ENCODE measurements at regions not wholly inside any gene's neighbourhood (a gene's known extent, or its start where the extent isn't known, plus 50 kb on each side); places are given as distances from the start of the nearest gene placed in this dataset.
"Not testable (repeated sequence)": the region's sequence is repeated elsewhere in the genome, so short reads cannot be mapped to it uniquely, and the experiment has no call there.

DNA sequence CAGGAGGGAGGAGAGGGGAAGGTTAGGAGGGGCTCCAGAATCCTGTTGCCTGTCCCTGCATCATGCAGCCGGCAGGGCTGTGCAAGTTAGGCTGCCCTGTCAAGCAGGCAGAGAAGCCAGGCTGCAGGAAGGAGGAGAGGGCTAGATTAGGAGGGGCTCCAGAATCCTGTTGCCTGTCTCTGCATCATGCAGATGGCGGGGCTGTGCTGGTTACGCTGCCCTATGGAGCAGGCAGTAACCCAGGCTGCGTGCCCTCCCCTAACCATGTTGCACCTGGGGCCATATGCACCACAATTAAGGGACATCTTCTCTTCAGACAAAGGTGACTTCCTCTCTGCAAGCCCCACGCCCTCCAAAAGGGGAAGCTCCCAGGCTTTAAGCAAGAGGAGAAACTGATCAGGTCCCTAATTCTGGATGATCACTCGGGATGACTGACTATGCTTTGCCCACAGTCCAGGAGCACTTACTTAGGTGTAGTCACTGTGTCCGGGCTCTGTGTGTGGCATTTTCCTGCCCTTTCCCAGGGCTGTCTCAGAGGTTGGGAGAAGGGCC is 457.4 kb downstream of the SETD4 start:
- no peak for DNase-seq (ENCODE audit: low spot score)

DNA sequence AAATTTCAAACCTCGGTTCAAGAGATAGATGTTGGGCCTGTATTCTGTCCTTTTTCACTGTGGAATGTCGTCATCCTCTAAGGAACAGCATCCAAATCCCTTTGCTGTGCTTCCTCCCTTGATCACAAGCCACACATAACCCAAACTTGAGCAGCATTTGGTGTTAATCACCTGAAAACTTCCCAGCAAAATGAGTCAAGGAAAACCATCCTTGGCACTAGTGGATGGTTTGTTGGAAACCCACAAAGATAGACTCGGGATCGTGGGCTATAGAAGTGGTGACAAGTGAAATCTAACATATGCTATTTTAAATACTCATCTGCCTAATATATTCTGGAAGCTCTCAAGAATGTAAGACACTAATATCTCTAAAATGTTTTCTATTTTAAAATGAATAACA is 459.1 kb downstream of the SETD4 start:
- DNase-seq (ENCODE audit: low spot score), result no peak

DNA sequence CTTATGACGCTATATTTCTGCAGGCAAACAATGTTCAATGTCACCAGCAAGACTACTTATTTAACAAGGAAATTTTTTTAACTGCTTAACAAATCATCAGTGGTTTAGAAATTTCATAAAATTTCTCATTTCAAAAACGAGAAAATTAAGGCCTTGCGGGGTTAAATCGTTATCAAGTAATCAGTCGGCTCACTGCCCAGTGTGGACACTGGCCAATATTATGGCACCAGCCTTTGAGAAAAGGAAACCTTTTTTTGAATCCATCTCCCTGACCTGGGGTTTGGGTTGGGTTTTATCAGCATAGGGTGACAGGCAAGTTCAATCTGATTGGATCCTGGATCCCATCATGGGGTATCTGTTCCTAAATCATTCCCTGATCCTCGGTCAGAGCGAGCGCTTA is 461.2 kb downstream of the SETD4 start:
- DNase-seq (ENCODE audit: low spot score), result no peak

DNA sequence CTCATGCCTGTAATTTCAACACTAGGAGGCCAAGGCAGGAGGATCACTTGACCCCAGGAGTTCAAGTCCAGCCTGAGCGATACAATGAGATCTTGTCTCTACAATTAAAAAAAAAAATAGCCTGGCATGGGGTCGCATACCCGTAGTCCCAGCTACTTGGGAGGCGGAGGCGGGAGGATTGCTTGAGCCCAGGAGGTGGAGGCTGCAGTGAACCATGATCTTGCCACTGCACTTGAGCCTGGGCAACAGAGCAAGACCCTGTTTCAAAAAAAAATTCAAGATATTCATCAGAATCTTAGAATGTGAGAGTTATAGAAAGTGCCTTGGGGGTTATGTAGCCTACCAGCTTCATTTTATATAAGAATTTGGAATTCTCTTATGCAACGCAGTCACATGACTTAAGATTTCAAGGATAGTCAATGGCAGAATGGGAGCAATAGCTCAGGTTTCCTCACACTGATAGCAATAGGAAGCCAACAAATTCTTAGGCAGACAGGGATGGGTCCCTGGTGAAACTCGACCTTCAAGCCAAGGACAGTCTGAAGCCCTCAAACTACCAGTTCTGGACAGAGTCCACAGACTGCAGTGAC is 462.5 kb downstream of the SETD4 start:
- DNase-seq (ENCODE audit: low spot score), result no peak

DNA sequence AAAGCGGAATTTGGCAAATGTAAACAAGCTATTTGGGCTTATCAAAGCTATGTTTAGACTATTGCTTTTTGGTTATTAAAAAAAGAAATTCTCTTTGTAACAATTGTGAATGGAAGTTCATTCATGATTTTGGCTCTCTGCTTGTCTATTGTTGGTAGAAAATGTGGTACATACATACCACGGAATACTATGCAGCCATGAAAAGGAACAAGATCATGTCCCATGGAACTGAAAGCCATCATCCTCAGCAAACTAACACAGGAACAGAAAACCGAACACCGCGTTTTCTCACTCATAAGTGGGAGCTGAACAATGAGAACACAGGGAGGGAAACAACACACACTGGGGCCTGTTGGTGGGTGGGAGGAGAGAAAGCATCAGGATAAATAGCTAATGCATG is 465.4 kb downstream of the SETD4 start:
- no peak for DNase-seq (ENCODE audit: low spot score)

DNA sequence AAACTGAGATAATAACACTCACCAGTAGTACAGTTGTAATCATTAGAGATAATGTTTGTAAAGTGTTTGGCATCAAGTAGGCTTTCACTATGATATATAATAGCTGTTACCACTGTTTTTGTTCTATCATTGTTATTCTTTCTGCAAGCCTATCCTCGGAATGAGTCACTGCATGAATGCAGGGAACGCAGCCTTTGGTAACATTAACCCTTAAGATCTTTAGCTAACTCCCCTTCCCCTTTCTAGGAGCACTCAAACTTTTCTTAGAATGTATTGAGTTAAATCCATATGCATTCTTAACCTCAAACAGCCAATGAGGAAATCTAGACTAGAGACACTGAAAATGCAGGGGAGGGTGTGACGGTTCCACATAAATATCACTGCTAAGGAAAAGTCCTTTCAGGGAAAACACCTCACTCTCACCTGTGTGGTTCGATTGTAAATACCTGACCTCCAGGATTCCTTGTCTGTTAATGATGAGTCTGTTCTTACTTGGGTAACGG is 467.3 kb downstream of the SETD4 start:
- DNase-seq (ENCODE audit: low spot score), result no peak

DNA sequence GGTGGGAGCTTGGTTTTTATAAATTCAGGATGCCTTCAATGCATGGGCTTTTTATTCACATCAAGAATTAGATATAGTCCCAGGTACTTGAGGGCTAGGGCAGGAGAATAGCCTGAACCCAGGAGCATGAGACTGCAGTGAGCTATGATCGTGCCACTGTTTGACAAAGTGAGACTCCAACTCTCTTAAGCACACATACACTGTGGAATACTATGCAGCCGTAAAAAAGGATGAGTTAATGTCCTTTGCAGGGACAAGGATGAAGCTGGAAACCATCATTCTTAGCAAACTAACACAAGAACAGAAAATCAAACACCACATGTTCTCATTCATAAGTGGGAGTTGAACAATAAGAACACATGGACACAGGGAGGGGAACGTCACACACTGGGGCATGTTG is 470.0 kb downstream of the SETD4 start:
- DNase-seq (ENCODE audit: low spot score), result not testable (repeated sequence)

DNA sequence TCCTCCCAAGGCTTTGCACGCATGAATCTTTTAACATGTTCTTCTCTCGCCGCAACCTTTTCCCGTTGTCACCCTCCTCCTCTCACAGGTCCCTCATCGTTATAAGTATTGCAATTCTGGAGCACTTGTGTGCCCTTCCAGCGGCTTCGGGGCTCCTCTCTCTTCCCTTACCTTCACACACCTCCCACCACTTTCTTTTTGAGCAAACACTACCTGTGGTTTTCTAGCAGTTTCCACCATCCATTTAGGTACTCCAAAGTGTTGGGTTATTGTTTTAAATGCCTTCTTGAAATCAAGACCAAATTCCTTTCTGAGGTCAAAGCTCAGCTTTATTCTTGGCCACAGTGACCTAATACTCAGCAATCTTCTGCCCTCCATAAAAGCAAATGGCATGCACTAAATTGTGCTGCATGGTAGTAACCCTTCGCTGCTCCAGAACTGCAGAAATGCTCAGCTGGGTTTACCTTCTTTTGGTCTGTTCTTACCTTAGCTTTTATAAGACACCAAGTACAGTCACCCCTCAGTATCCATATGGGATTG is 472.4 kb downstream of the SETD4 start:
- DNase-seq (ENCODE audit: low spot score), result no peak

DNA sequence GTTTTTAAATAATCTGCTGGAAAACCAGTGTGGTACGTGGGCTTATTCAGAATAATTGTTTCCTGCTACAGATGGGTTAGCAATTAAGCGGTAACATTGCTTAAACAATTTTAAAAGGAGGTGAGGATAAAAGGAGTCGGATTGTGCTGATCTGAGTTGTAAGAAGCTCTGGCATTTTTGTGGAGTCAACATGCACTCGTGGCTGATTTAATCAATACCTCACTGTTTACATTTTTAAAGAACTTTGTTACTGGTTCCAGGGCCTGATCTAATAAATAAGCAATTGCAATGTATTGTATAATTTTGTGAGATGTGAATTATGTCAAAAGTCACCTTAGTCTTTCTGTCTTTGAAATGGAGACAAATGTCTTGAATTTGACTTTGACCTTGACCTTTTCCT is 474.0 kb downstream of the SETD4 start:
- no peak for DNase-seq (ENCODE audit: low spot score)

DNA sequence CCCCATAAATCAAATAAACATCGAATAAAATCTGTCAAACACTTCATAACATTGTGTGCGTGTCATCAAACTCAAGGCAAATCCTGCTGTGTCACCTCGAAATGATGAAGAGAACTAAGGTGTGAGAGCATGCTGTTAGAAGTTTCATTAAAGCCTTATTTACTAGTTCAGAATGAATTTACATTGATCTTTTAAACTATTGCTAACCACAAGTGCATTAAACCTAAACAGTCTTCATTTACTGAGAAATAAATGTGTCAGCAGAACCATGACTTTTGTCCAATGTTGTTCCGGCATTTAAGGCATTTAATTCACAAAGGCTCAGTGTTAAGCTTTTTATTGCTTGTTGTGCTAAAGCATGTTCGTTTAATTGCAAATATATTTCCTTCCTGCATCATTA is 474.4 kb downstream of the SETD4 start:
- DNase-seq (ENCODE audit: low spot score), result no peak

DNA sequence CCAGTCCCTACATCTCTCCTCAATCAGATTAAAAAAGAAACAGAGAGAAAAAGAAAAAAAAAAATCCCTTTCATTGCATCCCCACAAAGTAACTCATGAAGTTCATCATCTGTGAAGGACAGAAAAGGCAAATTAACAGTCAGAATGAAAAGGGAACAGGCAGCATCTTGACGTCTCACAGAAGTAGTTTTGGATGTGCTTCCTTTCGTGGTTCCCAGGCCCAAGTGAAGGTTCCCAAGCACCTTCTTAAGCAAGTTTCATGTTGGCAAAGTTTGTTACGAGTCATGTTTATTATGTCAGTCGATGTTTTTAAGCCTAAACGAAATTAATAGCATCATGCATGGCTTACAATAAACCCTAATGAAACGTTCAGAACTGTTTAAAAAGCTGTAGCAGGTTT is 475.2 kb downstream of the SETD4 start:
- DNase-seq (ENCODE audit: low spot score), result no peak

DNA sequence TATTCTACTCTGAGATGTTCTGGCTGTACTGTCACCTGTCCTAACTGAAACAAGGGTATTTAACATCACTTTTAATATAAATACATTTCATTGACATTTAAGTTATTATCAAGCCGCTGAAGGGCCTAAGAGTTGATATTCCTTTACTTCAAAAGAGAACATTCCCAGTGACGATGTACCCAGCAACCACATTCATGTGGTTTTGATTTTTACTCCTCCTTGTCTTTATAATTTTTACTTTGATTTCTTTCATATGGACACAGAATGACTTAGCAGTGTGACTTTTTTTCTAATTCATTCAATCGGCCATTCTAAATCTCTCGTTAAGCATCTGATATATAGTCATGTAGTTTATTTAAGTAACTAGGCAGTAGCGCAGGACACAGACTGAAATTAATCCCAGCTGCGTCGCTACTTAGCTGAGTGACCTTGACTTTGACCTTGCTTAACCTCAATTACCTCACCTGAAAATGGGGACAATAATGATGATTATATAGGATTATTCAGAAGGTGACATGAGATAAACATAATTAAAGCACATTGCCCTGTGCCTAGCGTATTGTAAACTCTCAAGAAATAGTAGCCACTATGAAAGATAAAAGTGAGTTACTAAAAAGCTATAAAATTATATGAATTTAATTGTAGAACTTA is 476.6 kb downstream of the SETD4 start:
- no peak for DNase-seq (ENCODE audit: low spot score)

DNA sequence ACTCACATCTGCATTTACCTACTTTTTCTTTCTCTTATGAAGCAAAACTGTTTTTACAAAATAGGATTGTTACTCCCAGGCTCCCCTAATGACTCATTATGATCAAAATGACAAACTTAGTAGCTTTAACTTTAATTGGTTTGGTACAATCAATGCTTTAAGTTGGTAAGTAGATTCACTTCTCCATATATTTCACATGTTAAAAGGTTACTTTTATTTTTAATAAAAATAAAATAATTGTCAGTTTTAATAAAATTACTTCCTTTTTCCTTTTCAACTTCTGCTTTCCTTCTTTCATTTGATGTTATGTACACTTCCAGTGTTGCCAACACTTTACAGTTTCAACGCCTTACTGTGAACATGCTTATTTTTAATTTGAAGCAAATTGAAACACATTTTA is 477.6 kb downstream of the SETD4 start:
- no peak for DNase-seq (ENCODE audit: low spot score)

DNA sequence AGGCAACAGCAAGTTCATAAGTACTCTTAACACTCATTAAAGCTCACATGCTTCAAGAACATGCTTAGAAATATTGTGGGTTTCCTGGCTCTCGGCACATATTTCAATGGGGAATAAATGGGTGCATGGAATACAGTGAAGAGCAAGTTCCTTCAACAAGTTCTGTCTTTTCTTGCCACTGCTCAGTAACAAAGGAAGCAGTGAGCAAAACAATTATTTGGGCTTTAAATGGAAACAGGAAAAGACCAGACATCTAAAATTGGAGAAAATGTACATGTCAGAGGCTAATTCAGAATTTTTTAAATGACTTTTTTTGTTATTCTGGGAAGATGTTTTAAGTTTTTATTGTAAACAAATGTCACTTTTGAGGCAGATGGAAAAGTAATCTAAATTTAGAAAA is 478.7 kb downstream of the SETD4 start:
- DNase-seq (ENCODE audit: low spot score), result no peak

DNA sequence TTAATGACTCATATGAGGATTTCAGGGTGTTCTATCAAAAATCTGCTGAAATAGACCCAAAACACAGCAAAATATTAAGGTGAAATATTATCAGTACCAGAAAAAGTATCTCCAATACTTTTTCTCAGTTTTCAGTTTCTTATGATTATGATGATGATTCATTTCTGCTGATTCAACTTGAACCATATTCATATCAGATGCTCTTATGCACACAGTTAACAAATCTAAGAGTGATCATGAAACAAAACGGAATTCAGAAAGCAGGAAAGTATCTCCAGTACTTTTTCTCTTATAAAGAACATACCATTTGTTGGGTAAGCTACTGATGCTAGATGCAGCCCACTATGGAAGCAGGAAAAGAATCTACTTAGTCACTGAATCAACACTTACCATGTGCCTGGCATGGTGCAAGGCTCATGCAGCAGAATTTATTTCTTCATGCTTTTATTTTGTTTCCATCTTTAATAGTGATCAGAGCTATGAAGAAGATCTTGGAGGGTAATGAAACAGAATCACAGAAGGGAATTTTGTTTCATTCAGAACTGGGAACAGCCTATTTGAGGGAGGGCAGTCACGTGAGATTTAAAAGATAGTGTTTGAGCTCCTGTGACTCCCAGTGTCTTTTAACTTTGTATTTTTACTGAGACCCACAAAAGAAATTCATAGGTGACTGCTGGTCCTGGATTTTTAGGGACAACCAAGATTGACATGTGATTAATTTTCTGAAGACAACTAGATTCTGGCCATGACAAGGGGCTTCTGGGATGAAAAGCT is 480.6 kb downstream of the SETD4 start:
- peak; percentile 30 for DNase-seq (ENCODE audit: low spot score)

DNA sequence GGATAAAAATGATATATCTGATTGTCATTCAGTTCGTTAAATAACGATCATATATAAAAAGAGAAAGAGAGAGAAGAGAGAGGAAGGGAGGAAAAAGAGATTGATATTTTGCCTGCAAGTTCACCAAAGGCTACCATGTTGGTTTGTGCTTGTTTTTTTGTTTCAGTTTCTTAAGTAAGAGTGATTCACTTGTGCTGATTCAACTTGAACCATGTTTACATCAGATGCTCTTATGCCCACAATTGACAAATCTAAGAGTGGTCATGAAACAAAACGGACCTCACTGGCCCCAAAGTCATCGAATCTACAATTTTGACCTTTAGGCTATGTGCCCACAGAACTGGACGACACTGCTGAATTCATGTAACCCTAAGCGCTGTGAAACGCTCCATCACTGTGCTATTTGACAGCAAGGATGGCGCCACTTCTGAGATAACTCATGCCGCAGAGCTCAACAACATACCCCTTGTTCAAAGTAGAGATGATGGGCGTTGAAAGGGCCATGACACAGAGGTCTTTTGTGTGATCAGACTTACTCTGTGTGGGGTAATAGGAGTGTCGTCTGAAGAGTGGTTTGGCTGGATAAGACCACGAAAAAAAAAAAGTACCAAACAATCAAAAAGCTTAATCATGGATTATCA is 481.4 kb downstream of the SETD4 start:
- DNase-seq (ENCODE audit: low spot score), result peak; percentile 11

DNA sequence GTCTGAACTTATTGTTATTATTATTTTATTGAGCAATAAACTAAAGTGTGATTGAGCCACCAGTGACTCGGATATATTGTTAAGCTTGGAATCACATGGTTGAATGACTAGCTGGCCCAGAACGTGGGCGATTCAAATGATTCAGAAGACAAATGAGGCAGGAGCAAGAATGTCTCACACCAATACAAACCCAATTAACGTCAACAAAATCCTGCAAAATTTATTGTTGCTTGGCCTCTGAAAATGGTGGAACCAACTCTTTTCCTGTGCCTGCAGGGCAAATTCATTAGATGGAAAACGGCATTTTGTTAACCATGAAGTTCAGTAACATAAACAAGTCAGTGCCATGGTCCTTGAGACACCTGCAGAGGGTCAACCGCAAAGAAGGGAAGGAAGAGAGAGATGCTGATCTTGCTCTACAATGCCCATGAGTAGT is 482.0 kb downstream of the SETD4 start:
- no peak for DNase-seq (ENCODE audit: low spot score)

DNA sequence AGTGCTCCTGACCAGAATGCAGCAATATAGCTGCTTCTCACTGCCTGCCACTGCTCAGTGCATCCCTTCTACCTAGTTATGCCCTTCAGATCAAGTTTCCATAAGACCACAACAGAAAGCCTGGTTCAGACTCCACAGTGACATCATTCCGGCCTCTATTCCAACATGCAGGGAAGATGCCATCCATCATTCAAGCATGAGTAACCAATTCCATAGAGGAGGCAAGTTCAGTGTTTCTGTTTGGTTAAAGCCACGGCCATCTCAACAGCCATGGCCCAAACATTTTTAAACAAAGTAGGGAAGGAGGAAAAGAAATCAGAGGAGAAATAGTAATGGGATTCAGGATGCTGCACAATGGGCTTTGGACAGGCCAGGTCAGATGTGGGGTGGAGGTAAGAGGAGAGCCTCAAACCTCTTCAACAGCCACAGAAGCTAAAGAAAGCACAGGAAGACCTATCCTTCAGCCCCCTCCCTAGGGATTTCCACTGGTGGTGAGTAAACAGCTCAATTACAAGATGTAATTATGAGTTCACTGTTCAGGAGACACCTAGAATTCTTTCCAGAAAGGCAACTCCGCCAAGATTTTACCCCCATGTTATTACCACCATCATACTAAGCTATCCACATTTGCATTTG is 484.9 kb downstream of the SETD4 start:
- DNase-seq (ENCODE audit: low spot score), result no peak

DNA sequence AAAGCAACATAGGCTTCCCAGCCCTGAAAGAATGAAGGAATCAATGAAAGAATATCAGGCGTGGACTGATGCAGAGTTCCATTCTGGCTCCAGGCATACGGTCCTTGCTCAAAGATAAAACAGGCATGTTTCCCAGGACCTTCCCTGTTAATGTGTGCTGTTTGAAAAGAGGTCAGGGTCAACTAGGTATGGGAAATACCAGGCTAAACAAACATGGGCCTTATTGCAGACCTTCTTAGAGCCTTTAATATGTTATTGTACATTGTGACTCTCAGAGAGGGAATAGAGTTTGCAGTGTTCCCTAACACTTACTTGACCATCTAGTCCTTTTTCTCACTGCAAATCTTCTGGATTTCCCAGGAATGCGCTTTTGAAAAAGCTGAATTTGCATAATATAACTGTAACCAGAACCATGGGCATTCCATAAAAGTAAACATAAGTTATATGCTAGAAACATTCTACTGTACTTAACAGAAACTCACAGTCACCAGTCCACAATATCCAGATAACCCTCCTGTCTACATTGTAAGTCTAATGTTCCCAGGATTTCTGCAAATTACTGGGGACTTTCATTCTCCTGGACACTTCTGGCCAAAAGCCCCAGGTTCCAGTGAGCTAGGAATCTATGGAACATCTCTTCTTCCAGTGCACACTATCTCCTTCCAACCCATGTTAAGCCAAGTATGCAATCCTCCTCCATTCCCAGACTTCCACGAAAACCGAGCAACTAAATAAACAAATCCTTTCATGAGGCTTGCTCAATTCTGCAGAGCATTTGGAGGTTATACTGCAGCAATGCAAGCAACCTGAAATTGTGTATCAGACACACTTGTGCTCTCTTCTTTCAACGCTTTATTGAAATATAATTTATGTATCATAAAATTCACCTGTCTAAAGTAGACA is 486.6 kb downstream of the SETD4 start:
- DNase-seq (ENCODE audit: low spot score), result no peak

DNA sequence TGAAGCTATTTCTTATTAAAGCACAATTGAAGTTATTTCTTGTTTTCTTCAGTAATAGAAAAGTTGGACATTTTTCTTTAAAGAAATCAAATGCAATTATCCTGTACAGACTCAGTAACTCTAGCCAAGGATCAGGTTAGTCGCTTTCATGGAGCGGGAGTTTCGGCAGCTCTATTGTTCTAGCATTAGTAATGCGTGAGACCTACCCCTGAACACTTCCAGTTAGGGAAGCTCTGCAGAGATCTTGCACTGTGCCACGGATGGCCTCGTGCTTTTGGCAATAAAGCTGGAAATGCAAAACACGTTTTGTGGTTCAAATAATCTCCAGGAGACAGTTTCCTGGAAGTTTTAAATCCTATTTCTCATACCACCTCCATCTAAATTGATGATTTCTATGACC is 488.4 kb downstream of the SETD4 start:
- no peak for DNase-seq (ENCODE audit: low spot score)

DNA sequence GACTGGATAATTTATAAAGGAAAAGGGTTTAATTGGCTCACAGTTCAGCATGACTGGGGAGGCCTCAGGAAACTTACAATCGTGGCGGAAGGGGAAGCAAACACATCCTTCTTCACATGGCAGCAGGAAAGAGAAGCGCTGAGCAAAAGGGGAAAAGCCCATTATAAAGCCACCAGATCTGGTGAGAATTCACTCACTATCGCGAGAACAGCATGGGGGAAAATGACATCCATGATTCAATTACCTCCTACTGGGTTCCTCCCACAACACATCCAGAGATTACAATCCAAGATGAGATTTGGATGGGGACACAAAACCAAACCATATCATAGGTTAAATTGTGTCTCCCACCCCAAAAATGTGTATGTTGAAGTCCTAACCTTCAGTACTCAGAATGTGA is 491.7 kb downstream of the SETD4 start:
- DNase-seq (ENCODE audit: low spot score), result no peak

Data from activated CD4-positive, alpha-beta T cell treated with anti-CD3 and anti-CD28 coated beads, Interleukin-2, Interleukin-4, amounts not matched to agents 100 ng/mL and 50 ng/mL, durations not matched to agents 16 hours and 8 hours (primary cell).